ENCODE measurements at regions not wholly inside any gene's neighbourhood (a gene's known extent, or its start where the extent isn't known, plus 50 kb on each side); places are given as distances from the start of the nearest gene placed in this dataset.

GRCh38 chr3:35187908-35188307 is 451.4 kb upstream of the ARPP21 start:
- no peak overlapping the region for H3K4me3 ChIP-seq (replicated peaks; ENCODE audit: low read depth, low read length)
- peak; percentile 41 for DNase-seq (ENCODE audit: low read depth)
- TF ChIP-seq CTCF (IDR thresholded peaks at IDR 0.05; ENCODE audit: low read length, missing control alignments): no peak

DNA sequence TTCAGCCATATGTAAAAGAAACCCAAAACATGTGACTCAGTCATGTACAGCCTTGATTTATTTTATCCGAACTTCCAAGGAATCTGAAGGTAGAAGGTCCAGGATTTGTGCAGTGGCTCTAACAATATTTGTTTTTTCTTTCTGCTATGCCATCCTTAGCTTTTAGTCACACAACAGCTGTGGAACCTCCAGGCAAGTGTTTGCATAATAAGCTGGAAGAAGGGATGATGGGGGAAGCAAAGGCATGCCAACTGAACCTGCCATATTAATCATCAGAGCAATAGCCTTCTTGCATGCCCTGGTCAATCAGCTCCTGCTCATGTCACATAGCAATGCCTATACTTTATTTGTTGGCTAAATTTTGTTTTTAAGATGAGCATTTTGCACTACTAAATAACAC is 444.7 kb upstream of the ARPP21 start:
- no peak for TF ChIP-seq CTCF (IDR thresholded peaks at IDR 0.05; ENCODE audit: low read length, missing control alignments)
- H3K4me3 ChIP-seq (replicated peaks; ENCODE audit: low read depth, low read length): no peak overlapping the region
- no peak for DNase-seq (ENCODE audit: low read depth)

DNA sequence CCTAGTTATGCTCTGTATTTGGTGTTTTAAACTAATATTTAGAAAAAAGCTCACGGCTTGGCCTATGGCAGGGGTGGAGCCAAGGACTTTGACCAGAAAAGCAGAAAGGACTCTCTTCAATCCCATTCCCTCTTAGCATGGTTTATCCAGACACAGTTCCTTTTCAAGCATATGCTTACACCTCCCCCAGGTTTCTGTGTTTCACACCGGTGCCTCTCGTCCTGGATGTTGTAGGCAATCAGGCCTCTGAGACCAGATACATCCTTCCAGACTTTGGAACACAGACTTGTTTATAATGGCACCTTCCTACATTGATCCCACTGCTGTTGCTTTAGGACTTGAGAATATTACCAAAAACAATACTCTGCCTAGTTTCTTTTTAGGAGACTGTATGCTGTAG is 440.5 kb upstream of the ARPP21 start:
- no peak overlapping the region for H3K4me3 ChIP-seq (replicated peaks; ENCODE audit: low read depth, low read length)
- TF ChIP-seq CTCF (IDR thresholded peaks at IDR 0.05; ENCODE audit: low read length, missing control alignments): no peak
- no peak for DNase-seq (ENCODE audit: low read depth)

DNA sequence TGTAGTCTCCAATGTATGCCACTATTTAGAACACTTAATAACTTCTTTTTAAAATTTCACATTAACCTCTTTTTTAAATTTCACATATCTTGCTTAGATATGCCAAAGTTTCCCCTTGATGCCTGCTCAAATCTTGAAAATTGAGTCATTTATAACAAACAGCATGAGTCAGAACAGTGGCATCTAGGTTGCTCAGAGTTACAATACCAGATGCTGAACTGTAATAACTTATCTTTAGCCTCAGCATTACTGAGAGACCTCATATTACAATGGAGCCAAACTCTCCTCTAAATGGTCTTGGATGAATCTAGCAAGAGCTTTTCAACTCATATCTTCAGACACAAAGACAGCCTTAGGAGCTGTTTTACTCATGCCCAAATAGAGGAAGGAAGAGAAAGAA is 439.3 kb upstream of the ARPP21 start:
- TF ChIP-seq CTCF (IDR thresholded peaks at IDR 0.05; ENCODE audit: low read length, missing control alignments): no peak
- DNase-seq (ENCODE audit: low read depth): peak; percentile 75
- H3K4me3 ChIP-seq (replicated peaks; ENCODE audit: low read depth, low read length): no peak overlapping the region

DNA sequence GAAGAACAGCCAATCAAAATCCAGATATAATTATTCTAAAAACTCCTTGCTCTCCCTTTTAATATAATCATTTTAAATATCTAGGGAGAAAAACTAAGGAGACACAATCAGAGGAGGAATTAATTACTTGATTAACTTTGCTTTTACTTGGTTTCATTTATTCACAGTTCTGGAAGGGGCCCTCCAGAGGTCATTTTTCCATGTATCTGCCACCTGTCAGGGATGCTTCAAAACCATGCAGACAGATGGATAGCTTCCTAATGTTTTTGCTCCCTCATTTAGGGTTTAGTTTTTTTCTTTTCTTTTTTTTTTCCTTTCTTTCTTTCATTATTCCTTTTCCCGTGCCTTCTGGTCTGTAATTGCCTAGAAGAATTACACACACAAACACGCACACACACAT is 438.1 kb upstream of the ARPP21 start:
- no peak for DNase-seq (ENCODE audit: low read depth)
- no peak for TF ChIP-seq CTCF (IDR thresholded peaks at IDR 0.05; ENCODE audit: low read length, missing control alignments)
- H3K4me3 ChIP-seq (replicated peaks; ENCODE audit: low read depth, low read length): no peak overlapping the region

DNA sequence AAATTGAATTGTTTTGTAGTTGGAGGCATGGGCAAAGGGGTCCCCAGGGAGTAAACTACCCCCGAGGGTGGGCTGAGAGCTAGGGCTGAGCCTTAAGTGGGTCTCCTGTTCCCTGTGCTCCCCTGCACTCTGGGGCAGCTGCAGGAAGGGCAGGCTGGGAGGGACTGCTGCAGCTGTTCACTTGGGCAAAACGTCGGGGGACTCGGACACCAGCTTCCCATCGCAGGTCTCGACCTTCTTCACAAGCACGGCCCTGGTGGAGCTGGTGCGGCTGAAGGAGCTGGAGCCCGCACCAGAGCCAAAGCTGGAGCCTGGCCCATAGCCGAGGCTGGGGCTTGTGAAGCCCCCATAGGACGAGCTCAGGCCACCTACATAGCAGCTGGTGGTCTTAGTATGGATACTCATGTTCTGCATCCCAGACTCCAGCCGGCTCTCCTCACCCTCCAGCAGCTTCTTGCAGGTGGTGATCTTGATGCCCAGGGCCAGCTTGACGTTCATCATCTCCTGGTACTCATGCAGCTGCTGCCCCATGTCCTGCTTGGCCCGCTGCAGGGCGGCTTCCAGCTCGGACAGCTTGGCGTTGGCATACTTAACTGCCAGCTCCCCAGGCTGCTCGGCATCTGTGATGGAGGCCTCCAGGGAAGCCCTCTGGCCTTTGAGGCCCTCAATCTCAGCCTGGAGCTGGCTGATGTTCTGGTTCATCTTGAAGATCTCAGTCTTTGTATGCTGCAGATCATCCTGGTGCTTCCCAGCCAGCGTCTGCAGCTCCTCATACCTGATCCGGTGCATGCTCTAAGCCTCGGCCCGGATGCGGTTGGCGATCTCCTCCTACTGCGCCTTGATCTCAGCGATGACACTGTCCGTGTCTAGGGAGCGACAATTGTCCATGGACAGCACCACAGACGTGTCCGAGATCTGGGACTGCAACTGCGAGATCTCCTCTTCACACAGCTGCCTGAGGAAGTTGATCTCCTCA is 423.5 kb upstream of the ARPP21 start:
- no peak overlapping the region for H3K4me3 ChIP-seq (replicated peaks; ENCODE audit: low read depth, low read length)
- DNase-seq (ENCODE audit: low read depth): no peak
- no peak for TF ChIP-seq CTCF (IDR thresholded peaks at IDR 0.05; ENCODE audit: low read length, missing control alignments)

Measured in fibroblast of pulmonary artery (primary cell).